Inflammatory macrophage treated with lipopolysaccharide for 4 hours (primary cell): ENCODE measurements at regions not wholly inside any gene's neighbourhood (a gene's known extent, or its start where the extent isn't known, plus 50 kb on each side); places are given as distances from the start of the nearest gene placed in this dataset.

Experiments used
- DNase-seq: peaks from one replicate; pipeline ENCODE4 v3.0.0-alpha.2; 2020

DNA sequence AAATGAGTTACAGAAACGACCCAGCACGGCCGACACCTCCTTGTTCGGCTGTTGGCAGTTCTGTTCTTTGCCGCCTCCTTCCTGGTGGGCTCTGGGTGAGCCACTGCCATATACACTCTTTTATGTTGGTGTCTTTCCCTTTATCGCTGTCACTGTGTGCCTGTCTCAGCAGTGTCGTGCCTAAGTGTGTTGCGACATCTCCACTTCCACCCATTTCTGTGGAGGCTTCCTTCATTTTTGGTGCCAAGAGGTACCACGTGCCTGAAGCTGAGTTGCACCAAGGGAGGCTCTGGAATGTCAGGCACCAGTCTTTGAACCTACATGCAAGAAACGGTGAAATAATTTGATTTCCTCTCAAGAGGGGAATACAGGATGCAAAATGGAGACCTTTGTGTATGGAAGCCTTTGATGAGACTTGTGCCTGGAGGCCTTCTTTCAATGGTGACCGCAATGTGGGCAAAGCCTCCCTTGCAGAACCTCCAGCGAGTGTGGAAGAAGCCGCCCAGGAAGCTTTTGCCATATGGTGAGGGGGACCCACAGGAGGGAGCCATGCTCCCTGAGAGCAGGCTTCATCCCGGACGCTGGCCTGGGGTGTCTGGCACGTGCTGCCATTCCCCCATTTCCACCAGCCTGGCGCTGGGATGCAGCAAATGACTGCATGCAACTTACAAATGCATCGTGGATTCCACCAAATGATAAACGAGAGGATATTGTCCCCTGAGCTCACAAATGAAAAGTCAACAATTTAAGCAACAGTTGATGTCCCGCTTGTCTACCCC lies 136.2 kb downstream of the TEX29 start:
- no peak for DNase-seq

DNA sequence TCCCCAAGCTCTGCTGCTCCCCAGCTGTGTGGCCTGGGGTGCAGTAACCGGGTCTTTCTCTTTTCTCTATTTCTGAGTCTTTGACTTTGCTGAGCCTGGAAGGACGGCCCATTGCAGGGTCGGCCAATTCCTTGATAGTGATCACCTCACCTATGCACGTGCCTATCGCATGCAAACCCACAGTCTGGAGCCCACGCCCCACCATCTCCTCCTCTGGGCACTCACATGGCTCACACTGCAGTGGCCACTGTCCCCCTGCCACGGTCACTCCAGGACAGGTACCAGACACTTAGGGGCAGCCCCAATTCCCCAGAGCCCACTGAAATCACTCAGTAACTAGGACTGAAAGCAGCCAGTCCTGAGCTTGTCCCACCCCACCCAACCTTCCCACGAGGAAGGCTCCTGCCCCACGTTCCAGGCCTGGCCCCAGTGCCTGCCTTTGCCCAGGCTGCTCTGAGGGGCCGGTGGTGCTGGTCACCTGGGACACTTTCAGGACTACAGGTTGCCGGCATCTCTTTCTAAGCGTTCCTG lies 137.6 kb downstream of the TEX29 start:
- no peak for DNase-seq

DNA sequence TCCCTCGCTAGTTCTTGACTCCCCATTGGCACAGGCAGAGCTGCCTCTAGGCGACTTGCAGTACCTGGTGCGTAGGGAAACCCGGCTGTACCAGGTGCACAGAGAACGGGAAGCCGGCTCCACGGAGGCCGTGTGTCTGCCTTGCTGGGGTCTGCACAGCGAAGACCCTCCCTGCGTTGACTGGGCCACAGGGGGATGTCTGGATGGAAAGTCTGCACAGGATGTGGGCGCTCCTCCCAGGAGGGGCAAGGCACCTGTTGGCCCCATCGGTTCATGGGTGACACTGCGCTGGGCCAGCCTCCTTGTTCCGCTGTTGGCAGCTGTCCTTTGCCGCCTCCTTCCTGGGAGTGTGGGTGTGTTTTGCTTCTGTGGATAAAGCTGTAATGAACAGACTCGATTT lies 138.3 kb downstream of the TEX29 start:
- no peak for DNase-seq

DNA sequence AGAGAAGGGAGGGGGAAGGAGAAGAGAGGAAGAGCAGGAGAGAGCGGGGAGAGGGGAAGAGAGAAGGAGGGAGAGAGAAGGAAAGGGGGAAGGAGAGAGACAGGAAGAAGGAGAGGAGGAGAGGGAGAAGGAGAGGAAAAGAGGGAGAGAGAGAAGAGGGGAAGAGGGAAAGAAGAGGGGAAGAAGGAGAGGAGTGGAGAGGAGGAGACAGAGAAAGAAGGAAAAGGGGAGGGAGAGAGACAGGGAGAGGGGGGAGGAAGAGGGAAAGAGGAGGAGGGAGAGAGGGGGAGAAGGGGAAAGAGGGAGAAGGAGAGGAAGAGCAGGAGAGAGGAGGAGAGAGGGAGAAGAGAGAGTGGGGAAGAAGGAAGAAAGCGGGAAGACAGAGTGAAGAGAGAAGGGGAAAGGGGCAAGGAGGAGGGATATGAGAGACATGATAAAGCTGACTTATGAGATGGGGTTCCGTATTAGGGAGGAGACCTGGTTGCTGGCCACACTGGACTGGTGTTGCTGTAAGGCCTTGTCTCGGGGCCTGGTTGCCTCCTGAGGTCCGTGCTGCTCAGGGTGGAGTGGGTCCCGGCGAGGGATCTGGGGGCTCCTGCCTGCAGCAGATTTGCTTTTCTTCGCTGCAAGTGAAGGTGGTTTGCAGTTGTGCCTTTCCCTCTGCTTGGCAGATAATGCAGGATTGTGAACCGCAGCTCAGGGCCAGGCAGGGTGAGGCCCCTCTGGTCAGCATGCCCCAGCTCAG lies 139.5 kb downstream of the TEX29 start:
- DNase-seq: no peak

DNA sequence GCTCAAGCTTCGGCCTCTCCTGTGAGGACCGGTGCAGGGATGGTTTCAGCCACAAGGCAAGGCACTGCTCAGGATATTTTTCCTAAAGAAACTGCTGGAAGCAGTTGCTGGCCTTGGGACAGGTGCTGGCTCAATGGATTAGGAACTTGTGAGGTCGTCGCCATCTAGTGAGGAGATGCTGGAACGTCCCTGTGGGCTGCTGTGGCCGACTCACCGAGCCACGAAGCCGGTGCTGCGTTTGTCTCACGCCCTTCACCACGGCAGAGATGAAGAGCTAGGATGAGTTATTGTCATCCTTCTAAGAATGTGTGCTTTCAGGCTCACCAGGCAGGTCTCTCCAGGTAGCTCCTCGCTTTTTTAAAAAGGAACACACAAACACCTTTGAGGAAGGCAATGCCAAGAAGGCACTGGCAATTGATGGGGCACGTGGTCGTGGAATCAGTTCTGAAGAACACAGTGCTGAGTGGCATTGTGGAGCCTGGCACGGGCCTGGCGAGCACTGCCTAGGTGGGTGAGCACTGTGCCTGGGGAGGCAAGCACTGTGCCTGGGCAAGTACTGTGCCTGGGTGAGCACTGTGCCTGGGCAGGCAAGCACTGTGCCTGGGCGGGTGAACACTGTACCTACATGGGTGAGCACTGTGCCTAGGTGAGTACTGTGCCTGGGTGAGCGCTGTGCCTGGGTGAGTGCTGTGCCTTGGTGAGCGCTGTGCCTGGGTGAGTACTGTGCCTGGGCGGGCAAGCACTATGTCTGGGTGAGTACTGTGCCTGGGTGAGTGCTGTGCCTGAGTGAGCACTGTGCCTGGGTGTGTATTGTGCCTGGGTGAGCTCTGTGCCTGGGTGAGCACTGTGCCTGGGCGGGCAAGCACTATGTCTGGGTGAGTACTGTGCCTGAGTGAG lies 140.4 kb downstream of the TEX29 start:
- DNase-seq: no peak

DNA sequence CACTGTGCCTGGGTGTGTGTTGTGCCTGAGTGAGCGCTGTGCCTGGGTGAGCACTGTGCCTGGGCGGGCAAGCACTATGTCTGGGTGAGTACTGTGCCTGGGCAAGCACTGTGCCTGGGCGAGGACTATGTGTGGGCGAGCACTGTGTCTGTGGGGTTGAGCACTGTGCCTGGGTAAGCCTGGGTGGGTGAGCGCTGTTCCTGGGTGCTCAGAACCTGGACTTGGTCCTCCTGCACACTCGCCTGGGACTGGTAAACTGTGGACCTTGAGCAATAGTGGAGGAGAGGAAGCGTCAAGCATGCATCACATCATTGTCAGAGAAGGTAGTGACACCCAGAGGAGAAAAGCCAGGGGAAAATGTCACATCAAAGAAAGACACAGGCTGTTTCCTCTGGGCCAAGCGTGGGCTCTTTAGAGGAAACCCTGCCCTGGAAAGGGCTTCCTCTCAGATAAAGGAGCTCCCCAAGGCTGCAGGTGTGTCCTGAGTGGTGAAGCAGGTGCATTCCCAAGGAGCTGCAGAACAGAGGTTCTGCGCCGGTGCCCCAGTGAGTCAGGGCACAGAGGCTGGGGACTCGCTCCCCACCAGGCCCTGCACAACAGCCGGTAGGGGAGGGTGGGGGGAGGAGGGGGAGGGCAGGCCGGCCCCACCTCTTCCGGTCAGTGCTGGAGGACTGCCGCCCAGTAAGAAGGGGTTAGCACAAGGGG lies 141.2 kb downstream of the TEX29 start:
- DNase-seq: no peak

DNA sequence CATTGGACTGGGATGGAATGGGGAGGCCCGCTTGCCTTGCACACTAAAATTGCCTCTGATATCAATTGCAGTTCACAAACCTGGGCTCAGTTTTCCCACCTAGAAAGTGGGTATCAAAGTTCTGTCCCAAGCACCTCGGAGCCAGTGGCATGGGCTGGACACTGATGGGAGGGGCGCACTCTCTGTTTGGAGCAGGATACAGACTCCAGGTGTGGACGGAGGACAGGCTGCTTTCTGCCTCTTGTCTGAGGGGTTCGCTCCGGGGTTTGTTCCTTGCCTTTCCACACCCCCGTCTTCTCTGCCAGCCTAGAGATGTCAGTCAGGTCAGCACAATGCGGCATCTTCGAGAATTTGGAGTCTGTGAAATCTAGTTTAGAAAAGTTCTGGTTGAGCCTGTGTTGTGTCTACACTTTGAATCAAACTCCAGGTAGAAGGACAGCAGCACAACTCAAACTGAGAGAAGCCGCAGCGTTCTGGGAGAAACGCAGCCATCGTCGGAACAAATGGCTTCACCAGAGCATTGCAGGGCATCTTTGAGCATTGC lies 141.9 kb downstream of the TEX29 start:
- DNase-seq: no peak

DNA sequence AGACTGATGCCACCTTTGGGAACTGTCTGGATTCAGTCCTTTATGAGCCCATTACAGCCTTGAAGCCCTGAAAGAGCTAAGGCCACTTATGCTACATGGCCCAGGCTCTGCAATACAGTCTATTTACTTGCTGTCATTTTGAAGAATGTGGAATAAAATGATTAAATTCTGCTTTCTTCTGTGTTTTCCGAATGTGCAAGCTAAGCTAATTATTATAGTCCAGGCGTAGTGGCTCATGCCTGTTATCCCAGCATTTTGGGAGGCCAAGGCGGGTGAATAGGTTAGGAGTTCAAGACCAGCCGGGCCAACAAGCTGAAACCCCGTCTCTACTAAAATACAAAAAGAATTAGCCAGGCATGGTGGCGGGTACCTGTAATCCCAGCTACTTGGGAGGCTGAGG lies 142.5 kb downstream of the TEX29 start:
- no peak for DNase-seq

DNA sequence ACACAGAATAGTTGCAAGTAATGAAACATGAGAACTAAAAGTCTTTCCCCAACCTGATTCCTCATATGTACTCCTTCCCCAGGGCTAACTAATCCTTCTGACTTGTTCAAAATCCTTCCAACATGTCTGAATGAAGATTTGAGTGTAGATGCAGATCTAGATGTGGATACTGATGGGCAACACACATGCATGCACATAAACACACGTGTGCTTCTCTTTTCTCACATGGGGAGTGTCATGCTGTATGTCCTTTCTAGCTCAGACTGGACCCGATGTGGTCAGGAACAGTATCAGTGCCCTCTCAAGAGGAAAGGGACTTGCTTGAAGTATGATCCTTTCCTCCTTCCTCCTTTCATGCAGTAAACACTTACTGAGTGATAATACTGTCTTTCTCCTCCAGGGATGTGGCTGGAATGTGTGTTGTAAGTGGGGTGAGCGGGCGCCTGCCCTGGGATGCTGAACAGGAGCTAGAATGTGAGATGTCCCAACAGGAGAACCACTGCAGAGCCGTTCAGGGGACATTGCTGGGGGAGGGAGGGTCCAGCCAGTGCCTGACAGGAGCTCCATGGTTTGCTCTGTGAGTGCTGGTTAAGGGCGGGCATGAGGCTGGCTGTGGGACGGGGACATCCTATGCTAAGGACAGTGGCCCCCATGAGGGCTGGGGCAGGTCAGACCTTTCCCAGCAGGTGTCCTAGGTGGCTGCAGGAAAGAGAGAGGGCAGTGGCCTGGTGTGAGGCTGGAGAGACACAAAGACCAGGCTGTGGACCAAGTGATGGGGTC lies 146.9 kb downstream of the TEX29 start:
- no peak for DNase-seq

DNA sequence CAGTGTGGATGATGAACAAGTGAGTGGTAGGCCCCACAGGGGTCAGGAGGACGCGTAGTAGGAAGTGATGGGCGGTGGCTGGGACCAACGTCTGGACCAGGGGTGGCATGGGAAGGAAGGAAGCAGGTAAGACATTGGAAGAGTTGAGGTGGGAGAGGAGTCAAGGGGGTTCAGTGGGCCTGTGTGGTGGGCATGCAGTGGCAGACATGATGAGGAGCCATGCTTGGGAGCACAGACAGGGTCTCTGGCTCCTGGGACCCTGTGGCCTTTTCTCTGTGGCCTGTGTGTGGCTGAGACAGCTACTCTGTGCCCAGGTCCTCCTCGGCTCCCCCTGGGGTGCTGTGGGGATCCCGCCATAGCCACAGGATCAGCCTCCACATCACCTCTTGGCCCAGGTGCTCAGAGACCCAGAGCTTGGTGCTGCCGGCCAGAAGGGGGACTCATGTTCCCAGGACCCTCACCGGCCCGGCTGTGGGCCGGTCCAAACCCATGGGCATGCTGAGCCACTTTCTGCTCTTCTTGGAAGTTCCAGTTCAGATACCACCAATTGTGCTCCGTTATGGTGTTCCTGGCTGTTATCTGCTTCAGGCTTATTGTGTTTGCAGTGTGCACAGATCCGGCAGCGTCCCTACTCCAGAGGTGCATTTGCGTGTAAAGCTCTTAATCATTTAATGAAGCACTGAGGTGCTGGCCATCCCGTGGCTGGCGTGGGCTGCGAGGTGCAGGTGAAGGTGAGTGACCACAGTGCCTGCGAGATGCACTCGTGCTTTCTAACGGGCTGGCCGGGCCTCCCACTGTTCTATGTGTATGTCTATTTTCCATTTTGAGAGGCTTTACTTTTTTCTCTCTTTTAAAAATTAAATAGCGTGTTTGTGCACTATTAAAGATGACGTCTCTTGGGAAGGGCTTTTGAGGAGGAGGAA lies 147.9 kb downstream of the TEX29 start:
- DNase-seq: no peak

DNA sequence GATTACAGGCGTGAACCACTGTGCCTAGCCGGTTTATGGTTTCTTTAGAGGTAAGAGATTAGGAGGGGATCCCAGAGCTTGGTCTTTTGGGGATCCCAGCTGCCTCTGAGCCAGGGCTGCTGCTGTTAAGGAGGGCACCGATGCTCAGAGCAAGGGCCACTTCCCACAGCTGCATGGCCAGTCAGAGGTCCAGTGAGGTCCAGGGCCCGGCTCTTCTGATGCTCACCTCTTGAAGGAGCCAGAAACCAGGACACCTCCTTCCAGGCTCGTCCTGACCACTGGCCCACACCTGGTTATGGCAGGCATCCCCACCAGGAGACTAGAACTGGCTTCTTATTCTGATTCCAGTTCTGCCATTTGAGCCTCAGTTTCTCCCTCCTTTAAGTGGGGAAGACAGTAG lies 149.0 kb downstream of the TEX29 start:
- DNase-seq: no peak

DNA sequence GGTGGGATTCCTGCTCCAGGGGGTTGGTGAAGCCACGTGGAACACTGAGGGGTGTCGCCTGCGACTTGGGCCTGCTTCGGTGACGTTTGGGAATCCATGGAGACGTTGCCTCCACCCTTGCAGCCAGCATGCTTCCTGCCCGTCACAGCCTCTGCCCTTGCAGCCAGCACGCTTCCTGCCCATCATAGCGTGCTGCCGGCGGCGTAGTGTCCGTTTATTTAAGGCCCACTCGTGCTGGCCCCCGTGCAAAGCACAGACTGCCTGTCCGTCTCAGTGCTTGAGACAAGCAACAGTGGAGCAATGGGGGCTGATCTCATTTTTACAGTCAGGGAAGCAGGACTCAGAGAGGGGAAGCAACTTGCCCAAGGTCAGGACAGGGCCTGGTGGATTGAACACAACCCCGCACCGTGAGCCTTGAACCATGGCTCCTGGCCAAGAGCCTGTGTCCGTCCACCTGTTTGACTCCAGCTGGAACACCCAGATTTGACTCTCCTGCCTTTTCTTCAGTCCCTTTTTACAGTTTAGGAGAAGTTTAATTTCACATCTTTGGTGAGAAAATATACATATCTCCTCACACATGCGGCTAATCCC lies 149.6 kb downstream of the TEX29 start:
- no peak for DNase-seq

DNA sequence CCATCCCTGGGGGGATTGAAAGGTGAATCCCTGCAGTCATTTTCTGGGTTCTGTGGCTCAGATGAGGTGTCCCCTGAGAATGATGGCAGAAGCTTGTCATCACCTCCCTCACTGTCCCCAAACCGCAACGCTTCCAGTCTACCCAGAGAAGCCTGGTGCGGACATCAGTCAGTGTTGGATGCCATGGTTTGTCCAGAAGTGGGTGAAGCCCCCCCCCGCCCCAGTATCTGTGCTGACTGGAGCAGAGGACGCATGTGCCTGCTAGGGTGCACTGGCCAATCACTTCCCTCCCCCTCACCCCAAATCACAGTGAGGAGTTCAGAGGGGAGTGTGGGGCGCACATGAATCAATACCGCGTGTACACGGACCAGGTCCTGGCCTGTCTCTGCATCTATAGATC lies 150.5 kb downstream of the TEX29 start:
- no peak for DNase-seq

DNA sequence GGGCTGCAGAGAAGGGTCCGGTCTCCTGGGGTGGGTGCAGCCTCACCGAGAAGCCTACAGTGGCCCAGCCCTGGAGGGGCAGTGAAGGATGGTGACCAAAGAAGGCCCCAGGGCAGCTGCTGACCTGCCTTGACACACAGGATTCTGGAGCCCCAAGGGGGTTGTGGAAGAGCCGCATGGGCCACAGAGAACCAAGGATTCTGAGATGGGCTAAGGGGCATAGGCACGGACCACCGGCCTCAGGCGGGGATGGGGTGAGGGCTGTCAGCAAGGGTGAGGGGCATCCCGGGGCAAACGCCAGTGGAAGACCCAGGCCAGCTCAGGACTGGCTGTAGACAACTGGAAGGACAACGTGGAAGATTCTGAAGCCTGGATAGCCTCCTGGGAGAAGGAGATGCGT lies 151.6 kb downstream of the TEX29 start:
- no peak for DNase-seq

DNA sequence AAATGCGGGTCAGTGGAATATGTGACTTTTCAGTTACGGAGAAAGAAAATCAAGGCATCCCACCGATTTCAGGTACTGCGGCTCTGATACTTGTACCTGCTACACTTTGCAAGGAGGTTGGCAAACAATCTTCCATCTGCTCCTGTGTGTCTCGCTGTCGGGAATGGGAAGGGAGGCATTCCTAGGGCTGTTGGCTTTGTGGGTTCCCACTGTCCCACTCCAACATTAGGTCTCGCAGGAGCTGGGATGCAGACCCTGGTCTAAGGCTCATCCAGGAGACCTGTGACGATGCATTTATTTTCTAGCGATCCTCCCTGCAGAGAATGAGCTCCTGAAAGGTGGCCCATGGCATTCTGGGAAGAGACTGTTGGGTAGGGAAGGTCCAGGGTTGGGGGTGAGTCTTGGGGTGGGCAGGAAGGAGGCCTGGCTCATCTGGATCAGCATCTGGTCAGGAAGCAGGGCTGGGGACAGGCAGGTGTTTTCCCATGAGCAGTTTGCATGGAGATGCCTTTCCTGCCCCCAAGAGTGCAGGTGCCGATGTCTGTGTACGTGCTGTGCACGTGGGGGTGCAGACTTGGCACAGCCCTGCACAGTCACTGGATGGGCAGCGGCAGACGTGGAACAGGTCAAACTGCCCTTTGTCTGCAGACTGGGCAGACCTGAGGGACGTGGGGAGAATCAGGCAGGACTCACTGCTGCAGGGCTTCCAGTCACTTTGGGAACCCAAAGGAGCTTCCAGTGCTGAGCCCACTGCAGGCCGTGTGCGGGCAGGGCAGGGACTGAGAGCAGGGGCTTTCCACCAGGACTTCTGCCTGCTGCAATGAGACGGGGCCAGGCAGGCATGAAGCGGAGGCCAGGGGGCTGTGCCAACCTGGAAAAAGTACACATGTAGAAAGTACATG lies 152.4 kb downstream of the TEX29 start:
- no peak for DNase-seq

DNA sequence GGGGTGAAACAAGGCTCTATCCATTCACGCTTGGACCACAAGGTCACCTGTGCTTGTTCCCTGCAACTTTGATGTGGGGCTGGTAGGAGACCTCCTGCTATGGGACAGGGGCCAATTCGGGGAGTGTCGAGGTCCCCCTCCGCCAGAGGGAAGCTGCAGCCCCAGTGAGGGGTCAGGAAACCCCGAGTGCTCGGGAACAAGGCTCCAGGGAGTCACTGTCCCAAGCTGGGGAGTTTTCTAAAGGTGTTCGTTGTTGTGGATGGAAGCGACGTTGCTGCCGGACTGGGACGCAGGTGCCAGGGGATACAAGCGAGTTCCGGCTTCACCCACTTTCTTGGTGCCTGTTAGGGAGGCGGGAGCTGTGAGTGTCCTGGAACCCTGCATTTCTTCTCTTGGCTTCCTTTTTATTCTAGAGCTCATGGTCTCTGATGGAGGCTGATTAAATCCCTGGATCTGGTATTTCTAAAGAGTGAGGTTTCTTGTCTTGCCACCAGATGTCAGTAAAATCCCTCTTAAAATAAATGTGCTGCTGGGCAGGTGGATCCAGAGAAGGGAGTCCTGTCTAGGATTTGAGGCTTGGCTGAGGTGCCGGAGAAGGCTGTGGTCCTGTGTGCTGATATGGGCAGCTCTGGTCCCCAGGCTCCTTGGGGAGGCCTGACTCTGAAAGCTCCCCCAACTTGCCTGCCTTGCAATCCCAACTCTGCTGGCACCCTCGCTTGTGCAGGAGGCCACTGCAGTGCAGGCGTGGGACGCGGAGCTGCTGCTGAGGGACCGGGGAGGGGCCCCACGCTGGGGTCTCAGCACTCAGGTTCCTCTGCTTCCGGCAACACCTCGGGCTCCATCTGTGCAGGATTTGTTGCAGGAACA lies 153.9 kb downstream of the TEX29 start:
- DNase-seq: no peak

DNA sequence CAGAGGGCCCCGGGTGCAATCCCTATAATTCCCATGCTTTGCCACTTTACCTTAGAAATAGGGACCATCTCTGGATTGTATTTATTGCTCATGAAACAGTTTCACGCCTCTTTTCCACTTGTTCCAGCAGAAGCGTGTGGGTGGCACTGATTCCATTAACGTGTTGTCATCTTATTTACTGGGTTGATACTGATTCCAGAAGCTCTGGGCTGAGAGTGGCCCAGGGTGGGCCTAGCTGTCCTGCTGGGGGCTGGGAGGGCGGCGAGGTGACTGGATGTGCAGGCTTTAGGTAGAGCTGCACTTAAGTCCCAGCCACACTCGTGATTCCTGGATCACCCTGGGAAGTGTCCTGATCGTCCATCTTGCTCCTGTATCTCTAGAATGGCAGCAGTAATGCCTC lies 155.0 kb downstream of the TEX29 start:
- no peak for DNase-seq

DNA sequence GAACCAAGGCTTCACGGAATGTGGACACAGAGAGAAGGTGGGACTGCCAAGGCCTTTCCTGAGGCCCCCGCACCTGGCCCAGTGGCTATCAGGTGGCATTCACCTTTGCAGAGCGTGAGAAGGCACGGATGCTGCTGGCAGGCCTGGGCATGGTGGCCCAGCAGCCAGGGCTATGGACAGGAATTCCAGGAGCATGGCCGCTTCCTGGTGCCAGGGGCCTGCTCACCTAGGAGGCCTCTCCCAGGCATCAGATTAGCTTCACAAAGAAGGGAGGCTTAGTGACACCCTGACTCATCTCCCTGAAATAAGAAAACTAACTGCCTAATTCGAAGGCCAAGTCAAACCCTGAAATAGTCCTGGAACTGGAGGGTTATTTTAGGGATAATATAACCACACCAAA lies 155.8 kb downstream of the TEX29 start:
- DNase-seq: no peak
